Spinal cord (tissue), 9 donors: ENCODE measurements at regions not wholly inside any gene's neighbourhood (a gene's known extent, or its start where the extent isn't known, plus 50 kb on each side); places are given as distances from the start of the nearest gene placed in this dataset.
"Not testable (repeated sequence)": the region's sequence is repeated elsewhere in the genome, so short reads cannot be mapped to it uniquely, and the experiment has no call there.

Experiments used
- DNase-seq, 6 donors: peaks; one replicate each; pipeline versions ENCODE4 v3.0.0 to v3.0.0-alpha.2; 2013 to 2015; ENCODE audit warnings: low spot score in 6 of 6, low read depth in 4 of 6
- H3K27ac ChIP-seq: one replicate; pipeline ENCODE4 v1.5.1; 2013; ENCODE audit warnings: low read depth, low read length, control low read depth
- H3K27me3 ChIP-seq: one replicate; pipeline ENCODE4 v1.6.1; 2013; ENCODE audit warnings: low read length; ENCODE audit not compliant: control insufficient read depth, insufficient read depth
- H3K36me3 ChIP-seq: one replicate; pipeline ENCODE4 v1.6.1; 2013; ENCODE audit warnings: low read length; ENCODE audit not compliant: control insufficient read depth, insufficient read depth
- H3K4me1 ChIP-seq: one replicate; pipeline ENCODE4 v1.6.1; 2013; ENCODE audit warnings: low read length; ENCODE audit not compliant: control insufficient read depth, insufficient read depth
- H3K4me3 ChIP-seq: one replicate; pipeline ENCODE4 v1.5.1; 2013; ENCODE audit warnings: low read depth, low read length, control low read depth
- H3K9me3 ChIP-seq: one replicate; pipeline ENCODE4 v1.6.1; 2013; ENCODE audit warnings: low read length; ENCODE audit not compliant: control insufficient read depth, insufficient read depth
- WGBS: methylation state at CpG from one replicate; pipeline ENCODE4 v1.1.5; 2013; ENCODE audit warnings: missing lambda C conversion rate; ENCODE audit not compliant: insufficient coverage; 5-methylcytosine and 5-hydroxymethylcytosine counted together
- donor health status: healthy.

GRCh38 chr4:72205298-72205697 lies 173.5 kb downstream of the NPFFR2 start:
- Histone ChIP-seq H3K9me3 (no peaks in the 10 kb centered on the region), H3K27me3 (no peaks in the 10 kb centered on the region), H3K36me3 (no peaks in the 10 kb centered on the region), H3K4me3 (no peak overlapping the region), H3K4me1 (no peaks in the 10 kb centered on the region), H3K27ac (no peak overlapping the region)
- no peak for DNase-seq

GRCh38 chr4:72205831-72206230 lies 174.0 kb downstream of the NPFFR2 start:
- no peaks in the 10 kb centered on the region for H3K36me3 ChIP-seq
- WGBS = 80% methylated on average over 1 of the region's 3 CpGs
- H3K27me3 ChIP-seq = no peaks in the 10 kb centered on the region
- no peaks in the 10 kb centered on the region for H3K9me3 ChIP-seq
- no peaks in the 10 kb centered on the region for H3K4me1 ChIP-seq
- no peak overlapping the region for H3K4me3 ChIP-seq
- no peak overlapping the region for H3K27ac ChIP-seq
- DNase-seq = no peak

- no peak for DNase-seq
- Histone ChIP-seq H3K4me3 (no peak overlapping the region), H3K9me3 (no peaks in the 10 kb centered on the region), H3K4me1 (no peaks in the 10 kb centered on the region), H3K27me3 (no peaks in the 10 kb centered on the region), H3K36me3 (no peaks in the 10 kb centered on the region), H3K27ac (no peak overlapping the region)
Observed at GRCh38 chr4:72207196-72207595, 175.4 kb downstream of the NPFFR2 start.

GRCh38 chr4:72208421-72209075 lies 176.7 kb downstream of the NPFFR2 start:
- H3K4me1 ChIP-seq = no peaks in the 10 kb centered on the region
- H3K27ac ChIP-seq = no peak overlapping the region
- no peak overlapping the region for H3K4me3 ChIP-seq
- peak in 1 of 6 donors; percentile 42 for DNase-seq
- H3K9me3 ChIP-seq = no peaks in the 10 kb centered on the region
- no peaks in the 10 kb centered on the region for H3K36me3 ChIP-seq
- no peaks in the 10 kb centered on the region for H3K27me3 ChIP-seq
- 57% methylated on average over 1 of the region's 3 CpGs for WGBS

GRCh38 chr4:72209600-72209999 lies 177.8 kb downstream of the NPFFR2 start:
- Histone ChIP-seq H3K4me1 (no peaks in the 10 kb centered on the region), H3K27me3 (no peaks in the 10 kb centered on the region)

GRCh38 chr4:72213763-72214162 lies 182.0 kb downstream of the NPFFR2 start:
- not testable (repeated sequence) for H3K4me3 ChIP-seq, H3K9me3 ChIP-seq, H3K4me1 ChIP-seq, H3K27ac ChIP-seq, H3K27me3 ChIP-seq, DNase-seq, H3K36me3 ChIP-seq
- WGBS = 89% methylated on average over 1 of the region's 5 CpGs

More at GRCh38 chr4:72209600-72209999, 177.8 kb downstream of the NPFFR2 start:
- Histone ChIP-seq H3K27ac (no peak overlapping the region), H3K4me3 (no peak overlapping the region), H3K36me3 (no peaks in the 10 kb centered on the region), H3K9me3 (no peaks in the 10 kb centered on the region)
- no peak for DNase-seq

GRCh38 chr4:72215198-72215597 lies 183.4 kb downstream of the NPFFR2 start:
- DNase-seq = no peak
- WGBS = 86% methylated on average over 2 of the region's 2 CpGs
- no peak overlapping the region for H3K27ac ChIP-seq

GRCh38 chr4:72216539-72217277 lies 184.9 kb downstream of the NPFFR2 start:
- Histone ChIP-seq H3K4me1 (no peaks in the 10 kb centered on the region), H3K9me3 (peaks cover 3% of the 10 kb centered on the region), H3K4me3 (no peak overlapping the region), H3K27me3 (no peaks in the 10 kb centered on the region), H3K27ac (no peak overlapping the region), H3K36me3 (no peaks in the 10 kb centered on the region)
- 98% methylated on average over 4 of the region's 7 CpGs for WGBS
- no peak for DNase-seq

More at GRCh38 chr4:72215198-72215597, 183.4 kb downstream of the NPFFR2 start:
- peaks cover 3% of the 10 kb centered on the region for H3K9me3 ChIP-seq
- no peak overlapping the region for H3K4me3 ChIP-seq
- H3K4me1 ChIP-seq = no peaks in the 10 kb centered on the region
- H3K27me3 ChIP-seq = no peaks in the 10 kb centered on the region
- no peaks in the 10 kb centered on the region for H3K36me3 ChIP-seq

GRCh38 chr4:72218953-72219352 lies 187.2 kb downstream of the NPFFR2 start:
- no peaks in the 10 kb centered on the region for H3K36me3 ChIP-seq
- no peaks in the 10 kb centered on the region for H3K4me1 ChIP-seq
- H3K27ac ChIP-seq = no peak overlapping the region
- H3K9me3 ChIP-seq = peaks cover 3% of the 10 kb centered on the region
- H3K4me3 ChIP-seq = no peak overlapping the region
- H3K27me3 ChIP-seq = no peaks in the 10 kb centered on the region
- DNase-seq = no peak
